ENCODE measurements at regions not wholly inside any gene's neighbourhood (a gene's known extent, or its start where the extent isn't known, plus 50 kb on each side); places are given as distances from the start of the nearest gene placed in this dataset.

GRCh38 chr18:54020156-54020745 lies 204.2 kb downstream of the MBD2 start:
- DNase-seq = no peak

- DNase-seq = no peak
Observed at GRCh38 chr18:54019641-54020040, 204.8 kb downstream of the MBD2 start.

GRCh38 chr18:54013452-54013851 lies 211.0 kb downstream of the MBD2 start:
- no peak for DNase-seq

GRCh38 chr18:54004828-54005227 lies 219.6 kb downstream of the MBD2 start:
- no peak for DNase-seq

- no peak for DNase-seq
Observed at GRCh38 chr18:54003195-54003594, 221.3 kb downstream of the MBD2 start.

- DNase-seq = no peak
Observed at GRCh38 chr18:53997064-53997463, 227.4 kb downstream of the MBD2 start.

GRCh38 chr18:53994016-53994415 lies 230.5 kb downstream of the MBD2 start:
- no peak for DNase-seq

- DNase-seq = no peak
Observed at GRCh38 chr18:53991805-53992204, 232.7 kb downstream of the MBD2 start.

- DNase-seq = no peak
Observed at GRCh38 chr18:53991202-53991601, 233.3 kb downstream of the MBD2 start.

GRCh38 chr18:53990485-53990884 lies 234.0 kb downstream of the MBD2 start:
- no peak for DNase-seq

- DNase-seq = no peak
Observed at GRCh38 chr18:53984021-53984420, 240.4 kb downstream of the MBD2 start.

- no peak for DNase-seq
Observed at GRCh38 chr18:53971331-53971730, 253.1 kb downstream of the MBD2 start.

GRCh38 chr18:53952700-53953099 lies 271.8 kb downstream of the MBD2 start:
- DNase-seq = no peak

GRCh38 chr18:53950545-53950944 lies 273.9 kb downstream of the MBD2 start:
- no peak for DNase-seq

GRCh38 chr18:53948991-53949390 lies 275.5 kb downstream of the MBD2 start:
- DNase-seq = no peak

GRCh38 chr18:53947092-53947640 lies 277.3 kb downstream of the MBD2 start:
- DNase-seq = no peak

GRCh38 chr18:53946594-53946993 lies 277.9 kb downstream of the MBD2 start:
- DNase-seq = no peak

- DNase-seq = peak; percentile 7
Observed at GRCh38 chr18:53944721-53945120, 279.7 kb downstream of the MBD2 start.

GRCh38 chr18:53943326-53943860 lies 281.1 kb downstream of the MBD2 start:
- no peak for DNase-seq

GRCh38 chr18:53941601-53942338 lies 282.7 kb downstream of the MBD2 start:
- DNase-seq = no peak

- DNase-seq = no peak
Observed at GRCh38 chr18:53937037-53937436, 287.4 kb downstream of the MBD2 start.

GRCh38 chr18:53935803-53936202 lies 288.7 kb downstream of the MBD2 start:
- DNase-seq = no peak

GRCh38 chr18:53935399-53935798 lies 289.1 kb downstream of the MBD2 start:
- no peak for DNase-seq
